ENCODE measurements at regions not wholly inside any gene's neighbourhood (a gene's known extent, or its start where the extent isn't known, plus 50 kb on each side); places are given as distances from the start of the nearest gene placed in this dataset.

- no peak for TF ChIP-seq CTCF (IDR thresholded peaks at IDR 0.05)
- TF ChIP-seq POLR2A (IDR thresholded peaks at IDR 0.05), result no peak
Observed at GRCh38 chr10:10680496-10680895, 337.2 kb upstream of the CELF2 start.
